MM.1S (cell line): ENCODE measurements at regions not wholly inside any gene's neighbourhood (a gene's known extent, or its start where the extent isn't known, plus 50 kb on each side); places are given as distances from the start of the nearest gene placed in this dataset.
A peak's percentile ranks its signal among the peaks of the same experiment; 100 is the strongest.

Experiments
- DNase-seq: peaks from one replicate; pipeline ENCODE4 v3.0.0-alpha.2; 2015
- H2AFZ ChIP-seq: fragments of 300-600 bp; sonication (generic); 2 replicates; pipeline ENCODE4 v1.6.0; 2016; ENCODE audit warnings: antibody characterized with exemption, low read length
- H3F3A ChIP-seq: fragments of 300-600 bp; sonication (generic); 2 replicates; pipeline ENCODE4 v1.6.1; 2016; ENCODE audit warnings: mild to moderate bottlenecking, antibody characterized with exemption, low read length, moderate library complexity, mixed read lengths; ENCODE audit not compliant: insufficient read depth
- H3K27ac ChIP-seq: fragments of 300-600 bp; sonication (generic); 2 replicates; pipeline ENCODE4 v1.5.1; 2016; ENCODE audit warnings: mild to moderate bottlenecking, low read length
- H3K27me3 ChIP-seq: fragments of 300-600 bp; sonication (generic); replicated peaks from 2 replicates; pipeline ENCODE4 v1.6.0; 2016; ENCODE audit warnings: low read length; ENCODE audit not compliant: insufficient read depth
- H3K36me3 ChIP-seq: fragments of 300-600 bp; sonication (generic); replicated peaks from 2 replicates; pipeline ENCODE4 v1.6.1; 2016; ENCODE audit warnings: mild to moderate bottlenecking, low read length, mixed read lengths; ENCODE audit not compliant: insufficient read depth
- H3K4me1 ChIP-seq: fragments of 300-600 bp; sonication (generic); 2 replicates; pipeline ENCODE4 v1.6.1; 2016; ENCODE audit warnings: low read length, mixed read lengths
- H3K4me2 ChIP-seq: fragments of 300-600 bp; sonication (generic); 2 replicates; pipeline ENCODE4 v1.6.0; 2016; ENCODE audit warnings: low read depth, low read length
- H3K4me3 ChIP-seq: fragments of 300-600 bp; sonication (generic); 2 replicates; pipeline ENCODE4 v1.5.1; 2016; ENCODE audit warnings: low read length, mixed read lengths
- H3K79me2 ChIP-seq: fragments of 300-600 bp; sonication (generic); 2 replicates; pipeline ENCODE4 v1.6.1; 2016; ENCODE audit warnings: mixed run types, low read length, mixed read lengths
- H3K9ac ChIP-seq: fragments of 300-600 bp; sonication (generic); 2 replicates; pipeline ENCODE4 v1.6.1; 2016; ENCODE audit warnings: low read length, mixed read lengths
- H3K9me2 ChIP-seq: fragments of 300-600 bp; sonication (generic); replicated peaks from 2 replicates; pipeline ENCODE4 v1.6.1; 2016; ENCODE audit warnings: mild to moderate bottlenecking, low read length, mixed read lengths; ENCODE audit not compliant: insufficient read depth
- H3K9me3 ChIP-seq: fragments of 300-600 bp; sonication (generic); replicated peaks from 2 replicates; pipeline ENCODE4 v1.6.1; 2016; ENCODE audit warnings: mild to moderate bottlenecking, low read length, mixed read lengths; ENCODE audit not compliant: insufficient read depth
- H4K20me1 ChIP-seq: fragments of 300-600 bp; sonication (generic); 2 replicates; pipeline ENCODE4 v1.6.1; 2016; ENCODE audit warnings: mild to moderate bottlenecking, low read length, moderate library complexity, mixed read lengths; ENCODE audit not compliant: insufficient read depth
- EZH2 ChIP-seq: fragments of 300-600 bp; sonication (generic); optimal IDR thresholded peaks from 2 replicates; pipeline ENCODE3; 2017; ENCODE audit warnings: low read depth, mild to moderate bottlenecking, antibody characterized with exemption, low read length, mixed read lengths
- EZH2phosphoT487 ChIP-seq: fragments of 300-600 bp; sonication (generic); IDR thresholded peaks from 2 replicates; pipeline ENCODE4 v1.6.1; 2018; ENCODE audit warnings: antibody characterized with exemption, low read length
- TF ChIP-seq, protein P1 (sequence below): fragments of 300-600 bp; sonication (generic); IDR thresholded peaks from 2 replicates; pipeline ENCODE4 v1.5.1; 2016; ENCODE audit warnings: antibody characterized with exemption, low read length, mixed read lengths

DNA sequence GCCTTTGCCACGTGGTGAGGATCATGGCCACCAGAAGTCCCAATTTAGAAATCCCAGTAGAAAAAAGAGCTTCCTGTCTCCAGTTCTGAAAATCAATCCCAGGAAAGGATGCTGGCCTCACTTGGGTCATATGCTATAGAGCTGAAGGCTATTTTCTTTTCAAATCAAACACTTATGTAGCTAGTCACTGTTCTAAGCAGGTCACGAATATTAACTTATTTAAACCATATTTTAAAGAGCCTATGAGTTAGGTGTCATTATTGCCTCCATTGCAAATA, 97.5 kb downstream of the VCPKMT start:
- Histone ChIP-seq H3F3A (peaks cover 15% of the 10 kb centered on the region), H2AFZ (no peak overlapping the region), H3K9me2 (no peaks in the 10 kb centered on the region), H3K4me1 (peaks cover 23% of the 10 kb centered on the region), H3K27ac (no peak overlapping the region), H3K9ac (no peak overlapping the region), H3K36me3 (no peaks in the 10 kb centered on the region), H3K4me2 (no peak overlapping the region), H3K27me3 (no peaks in the 10 kb centered on the region), H3K79me2 (no peaks in the 10 kb centered on the region), H3K4me3 (no peak overlapping the region), H3K9me3 (no peaks in the 10 kb centered on the region), H4K20me1 (no peaks in the 10 kb centered on the region)
- no peak for DNase-seq
- TF ChIP-seq EZH2: no peak
- TF ChIP-seq, protein P1, sequence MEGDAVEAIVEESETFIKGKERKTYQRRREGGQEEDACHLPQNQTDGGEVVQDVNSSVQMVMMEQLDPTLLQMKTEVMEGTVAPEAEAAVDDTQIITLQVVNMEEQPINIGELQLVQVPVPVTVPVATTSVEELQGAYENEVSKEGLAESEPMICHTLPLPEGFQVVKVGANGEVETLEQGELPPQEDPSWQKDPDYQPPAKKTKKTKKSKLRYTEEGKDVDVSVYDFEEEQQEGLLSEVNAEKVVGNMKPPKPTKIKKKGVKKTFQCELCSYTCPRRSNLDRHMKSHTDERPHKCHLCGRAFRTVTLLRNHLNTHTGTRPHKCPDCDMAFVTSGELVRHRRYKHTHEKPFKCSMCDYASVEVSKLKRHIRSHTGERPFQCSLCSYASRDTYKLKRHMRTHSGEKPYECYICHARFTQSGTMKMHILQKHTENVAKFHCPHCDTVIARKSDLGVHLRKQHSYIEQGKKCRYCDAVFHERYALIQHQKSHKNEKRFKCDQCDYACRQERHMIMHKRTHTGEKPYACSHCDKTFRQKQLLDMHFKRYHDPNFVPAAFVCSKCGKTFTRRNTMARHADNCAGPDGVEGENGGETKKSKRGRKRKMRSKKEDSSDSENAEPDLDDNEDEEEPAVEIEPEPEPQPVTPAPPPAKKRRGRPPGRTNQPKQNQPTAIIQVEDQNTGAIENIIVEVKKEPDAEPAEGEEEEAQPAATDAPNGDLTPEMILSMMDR: no peak
- no peak for TF ChIP-seq EZH2phosphoT487

DNA sequence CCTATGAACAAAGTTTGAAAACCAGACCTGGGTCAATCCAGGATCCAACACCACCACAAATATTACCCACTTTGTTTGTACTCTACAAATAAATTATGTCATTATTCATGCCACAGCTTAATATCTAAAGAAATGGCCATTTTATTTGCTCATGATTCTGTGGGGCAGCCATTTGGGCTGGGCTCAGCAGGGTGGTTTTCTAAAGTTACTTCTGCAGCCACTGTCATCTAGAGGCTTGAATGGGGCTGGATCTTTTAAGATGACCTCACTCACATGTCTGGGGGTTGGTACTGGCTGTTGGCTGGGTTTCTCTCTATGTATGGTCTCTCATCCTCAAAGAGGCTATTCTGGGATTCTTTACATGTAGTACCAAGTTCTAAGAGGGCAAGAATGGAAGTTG, 96.2 kb downstream of the VCPKMT start:
- H3K9me2 ChIP-seq: no peaks in the 10 kb centered on the region
- H3K79me2 ChIP-seq: no peaks in the 10 kb centered on the region
- H3K4me3 ChIP-seq: no peak overlapping the region
- H3K4me2 ChIP-seq: 0 out of 2 replicates have a peak overlapping the region, but pooled peaks have one; percentile 50
- TF ChIP-seq EZH2 (no peak), EZH2phosphoT487 (no peak)
- TF ChIP-seq, protein P1: no peak
- no peak overlapping the region for H2AFZ ChIP-seq
- peaks cover 15% of the 10 kb centered on the region for H3F3A ChIP-seq
- peak overlapping the region; percentile 77; the same call in 1 of the 2 replicates for H3K27ac ChIP-seq
- H3K9me3 ChIP-seq: no peaks in the 10 kb centered on the region
- no peaks in the 10 kb centered on the region for H3K36me3 ChIP-seq
- no peak for DNase-seq
- H3K4me1 ChIP-seq: peaks cover 23% of the 10 kb centered on the region
- no peaks in the 10 kb centered on the region for H4K20me1 ChIP-seq
- no peaks in the 10 kb centered on the region for H3K27me3 ChIP-seq
- no peak overlapping the region for H3K9ac ChIP-seq

DNA sequence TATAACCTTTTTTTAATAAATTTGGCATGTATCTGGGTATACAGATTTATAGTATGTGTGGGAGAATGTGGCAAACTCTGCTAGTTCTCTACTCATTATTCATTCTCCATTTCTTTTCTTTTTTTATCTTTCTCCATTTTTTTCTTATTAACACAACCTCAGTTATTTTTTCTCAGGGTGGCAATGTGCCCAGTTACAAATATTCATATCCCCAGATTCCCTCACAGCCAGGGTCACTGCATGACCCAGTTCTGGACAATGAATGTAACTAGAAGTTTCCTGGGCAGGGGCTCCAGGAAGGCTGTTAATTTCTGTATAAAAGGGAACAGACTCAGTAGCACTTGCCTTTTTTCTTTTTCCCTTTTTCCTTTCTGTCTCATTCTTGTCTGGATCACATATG, 95.6 kb downstream of the VCPKMT start:
- no peaks in the 10 kb centered on the region for H3K79me2 ChIP-seq
- TF ChIP-seq, protein P1: no peak
- TF ChIP-seq EZH2 (no peak), EZH2phosphoT487 (no peak)
- H3K9me2 ChIP-seq: no peaks in the 10 kb centered on the region
- peaks cover 23% of the 10 kb centered on the region for H3K4me1 ChIP-seq
- peak overlapping the region; percentile 46; the same call in 1 of the 2 replicates for H3K9ac ChIP-seq
- H3K27ac ChIP-seq: peak overlapping the region; percentile 77; the same call in 1 of the 2 replicates
- no peaks in the 10 kb centered on the region for H3K27me3 ChIP-seq
- no peak overlapping the region for H3K4me3 ChIP-seq
- peak overlapping the region; percentile 50 for H3K4me2 ChIP-seq
- no peak for DNase-seq
- H4K20me1 ChIP-seq: no peaks in the 10 kb centered on the region
- peaks cover 15% of the 10 kb centered on the region for H3F3A ChIP-seq
- no peaks in the 10 kb centered on the region for H3K9me3 ChIP-seq
- no peaks in the 10 kb centered on the region for H3K36me3 ChIP-seq
- H2AFZ ChIP-seq: 0 out of 2 replicates have a peak overlapping the region, but pooled peaks have one; percentile 53
